ENCODE measurements at regions not wholly inside any gene's neighbourhood (a gene's known extent, or its start where the extent isn't known, plus 50 kb on each side); places are given as distances from the start of the nearest gene placed in this dataset.

DNA sequence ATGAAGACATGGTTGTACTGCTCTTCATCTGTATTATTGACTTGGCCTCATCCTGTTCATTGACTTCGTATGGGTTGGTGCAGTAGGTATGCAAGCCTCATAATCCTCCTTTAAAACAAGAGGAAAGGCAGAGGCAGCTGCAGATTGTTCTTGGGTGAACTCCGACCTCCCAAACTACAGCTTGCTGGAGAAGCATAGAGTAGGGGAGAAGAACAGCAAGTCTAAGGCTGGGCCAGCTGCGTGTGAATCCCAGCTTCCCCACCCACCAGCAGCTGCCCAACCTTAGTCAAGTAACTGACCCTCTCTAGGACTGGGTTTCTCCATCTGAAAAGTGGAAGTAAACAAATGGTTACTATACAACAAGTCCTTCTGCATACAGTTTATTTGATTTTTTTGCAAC, 114.5 kb upstream of the WWC1 start:
- TF ChIP-seq POLR2A (IDR thresholded peaks at IDR 0.05), result no peak
- TF ChIP-seq, protein P1, sequence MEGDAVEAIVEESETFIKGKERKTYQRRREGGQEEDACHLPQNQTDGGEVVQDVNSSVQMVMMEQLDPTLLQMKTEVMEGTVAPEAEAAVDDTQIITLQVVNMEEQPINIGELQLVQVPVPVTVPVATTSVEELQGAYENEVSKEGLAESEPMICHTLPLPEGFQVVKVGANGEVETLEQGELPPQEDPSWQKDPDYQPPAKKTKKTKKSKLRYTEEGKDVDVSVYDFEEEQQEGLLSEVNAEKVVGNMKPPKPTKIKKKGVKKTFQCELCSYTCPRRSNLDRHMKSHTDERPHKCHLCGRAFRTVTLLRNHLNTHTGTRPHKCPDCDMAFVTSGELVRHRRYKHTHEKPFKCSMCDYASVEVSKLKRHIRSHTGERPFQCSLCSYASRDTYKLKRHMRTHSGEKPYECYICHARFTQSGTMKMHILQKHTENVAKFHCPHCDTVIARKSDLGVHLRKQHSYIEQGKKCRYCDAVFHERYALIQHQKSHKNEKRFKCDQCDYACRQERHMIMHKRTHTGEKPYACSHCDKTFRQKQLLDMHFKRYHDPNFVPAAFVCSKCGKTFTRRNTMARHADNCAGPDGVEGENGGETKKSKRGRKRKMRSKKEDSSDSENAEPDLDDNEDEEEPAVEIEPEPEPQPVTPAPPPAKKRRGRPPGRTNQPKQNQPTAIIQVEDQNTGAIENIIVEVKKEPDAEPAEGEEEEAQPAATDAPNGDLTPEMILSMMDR (IDR thresholded peaks at IDR 0.05), result no peak

Measured in thyroid gland (tissue), 4 donors.